ENCODE measurements at regions not wholly inside any gene's neighbourhood (a gene's known extent, or its start where the extent isn't known, plus 50 kb on each side); places are given as distances from the start of the nearest gene placed in this dataset.
A peak's percentile ranks its signal among the peaks of the same experiment; 100 is the strongest.

DNA sequence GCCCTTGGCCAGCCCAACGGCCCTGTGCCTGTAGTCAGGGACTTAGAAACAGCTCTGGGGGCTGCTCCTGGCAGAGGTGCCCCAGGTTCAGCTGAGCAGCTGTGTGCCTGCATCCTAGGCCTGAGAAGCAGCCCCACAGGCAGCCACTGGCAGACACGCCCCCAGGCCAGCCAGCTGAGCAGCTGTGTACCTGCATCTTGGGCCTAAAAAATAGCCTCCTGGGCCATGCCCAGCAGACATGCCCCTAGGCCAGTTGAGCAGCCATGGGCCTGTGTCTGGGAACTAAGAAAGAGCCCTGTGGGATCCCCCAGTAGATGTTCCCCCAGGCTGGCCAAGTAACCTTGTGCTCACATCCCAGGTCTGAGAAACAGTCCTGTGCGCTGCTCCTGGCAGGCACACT lies 64.0 kb downstream of the TBR1 start:
- H3K27ac ChIP-seq = no peak overlapping the region
- DNase-seq (peak in 1 of 2 donors; percentile 39), ATAC-seq (ENCODE audit: low FRiP score in 2 of 2) (peak in 1 of 2 donors; percentile 8)
- no peaks in the 10 kb centered on the region for H3K36me3 ChIP-seq
- no peak for TF ChIP-seq EP300 (IDR thresholded peaks at IDR 0.05)
- TF ChIP-seq POLR2A (IDR thresholded peaks at IDR 0.05) = no peak
- TF ChIP-seq POLR2AphosphoS5 (IDR thresholded peaks at IDR 0.05) = no peak
- TF ChIP-seq, protein P1, sequence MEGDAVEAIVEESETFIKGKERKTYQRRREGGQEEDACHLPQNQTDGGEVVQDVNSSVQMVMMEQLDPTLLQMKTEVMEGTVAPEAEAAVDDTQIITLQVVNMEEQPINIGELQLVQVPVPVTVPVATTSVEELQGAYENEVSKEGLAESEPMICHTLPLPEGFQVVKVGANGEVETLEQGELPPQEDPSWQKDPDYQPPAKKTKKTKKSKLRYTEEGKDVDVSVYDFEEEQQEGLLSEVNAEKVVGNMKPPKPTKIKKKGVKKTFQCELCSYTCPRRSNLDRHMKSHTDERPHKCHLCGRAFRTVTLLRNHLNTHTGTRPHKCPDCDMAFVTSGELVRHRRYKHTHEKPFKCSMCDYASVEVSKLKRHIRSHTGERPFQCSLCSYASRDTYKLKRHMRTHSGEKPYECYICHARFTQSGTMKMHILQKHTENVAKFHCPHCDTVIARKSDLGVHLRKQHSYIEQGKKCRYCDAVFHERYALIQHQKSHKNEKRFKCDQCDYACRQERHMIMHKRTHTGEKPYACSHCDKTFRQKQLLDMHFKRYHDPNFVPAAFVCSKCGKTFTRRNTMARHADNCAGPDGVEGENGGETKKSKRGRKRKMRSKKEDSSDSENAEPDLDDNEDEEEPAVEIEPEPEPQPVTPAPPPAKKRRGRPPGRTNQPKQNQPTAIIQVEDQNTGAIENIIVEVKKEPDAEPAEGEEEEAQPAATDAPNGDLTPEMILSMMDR (IDR thresholded peaks at IDR 0.05) = no peak
- H3K9me3 ChIP-seq = peaks cover 0 to 27% (median 12%) of the 10 kb centered on the region in 4 donors
- no peak overlapping the region for H3K4me3 ChIP-seq
- no peaks in the 10 kb centered on the region for H3K27me3 ChIP-seq
- WGBS, 2 donors = 60 to 74% methylated on average over 1 to 3 of the region's 3 CpGs
- no peaks in the 10 kb centered on the region for H3K4me1 ChIP-seq

DNA sequence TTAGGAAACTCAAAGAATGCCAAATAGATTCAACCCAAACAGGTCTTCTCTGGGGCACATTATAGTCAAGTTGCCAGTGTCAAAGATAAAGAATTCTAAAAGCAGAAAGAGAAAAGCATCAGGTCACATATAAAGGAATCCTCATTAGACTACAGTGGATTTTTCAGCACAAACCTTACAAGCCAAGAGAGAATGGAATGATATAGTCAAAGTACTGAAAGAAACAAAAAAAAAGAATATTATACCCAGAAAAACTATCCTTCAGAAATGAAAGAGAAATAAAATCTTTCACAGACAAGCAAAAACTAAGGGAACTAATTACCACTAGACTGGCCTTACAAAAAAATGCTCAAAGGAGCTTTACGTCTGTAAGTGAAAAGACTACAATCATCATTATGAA lies 65.5 kb downstream of the TBR1 start:
- H3K4me1 ChIP-seq = no peaks in the 10 kb centered on the region
- no peaks in the 10 kb centered on the region for H3K27me3 ChIP-seq
- H3K4me3 ChIP-seq = no peak overlapping the region
- 84 to 94% methylated on average over 1 of the region's 1 CpG for WGBS, 2 donors
- no peaks in the 10 kb centered on the region for H3K36me3 ChIP-seq
- TF ChIP-seq, protein P1 (IDR thresholded peaks at IDR 0.05) = no peak
- peaks cover 0 to 27% (median 12%) of the 10 kb centered on the region in 4 donors for H3K9me3 ChIP-seq
- ATAC-seq (ENCODE audit: low FRiP score in 2 of 2) (no peak), DNase-seq (no peak)
- H3K27ac ChIP-seq = no peak overlapping the region

DNA sequence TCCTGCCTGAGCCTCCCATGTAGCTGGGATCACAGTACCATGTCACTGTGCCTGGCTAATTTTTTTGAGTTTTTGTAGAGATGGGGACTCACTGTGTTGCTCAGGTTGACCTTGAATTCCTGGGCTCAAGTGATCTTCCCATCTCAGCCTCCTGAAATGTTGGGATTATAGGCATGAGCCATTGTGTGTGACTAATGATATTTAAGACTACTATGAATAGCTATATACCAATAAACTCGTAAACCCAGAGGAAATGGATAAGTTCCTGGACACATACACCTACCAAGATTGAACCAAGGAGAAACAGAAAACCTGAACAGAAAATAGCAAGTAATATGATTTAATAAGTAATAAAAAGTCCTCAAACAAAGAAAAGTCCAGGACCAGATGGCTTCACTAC lies 68.0 kb downstream of the TBR1 start:
- H3K36me3 ChIP-seq = no peaks in the 10 kb centered on the region
- no peaks in the 10 kb centered on the region for H3K27me3 ChIP-seq
- peaks cover 0 to 27% (median 12%) of the 10 kb centered on the region in 4 donors for H3K9me3 ChIP-seq
- H3K27ac ChIP-seq = no peak overlapping the region
- H3K4me3 ChIP-seq = no peak overlapping the region
- no peak for DNase-seq
- WGBS, 2 donors = 74 to 82% methylated on average over 1 of the region's 1 CpG
- no peaks in the 10 kb centered on the region for H3K4me1 ChIP-seq
- no peak for ATAC-seq (ENCODE audit: low FRiP score in 2 of 2)
- TF ChIP-seq POLR2A (IDR thresholded peaks at IDR 0.05) (no peak), EP300 (IDR thresholded peaks at IDR 0.05) (no peak), POLR2AphosphoS5 (IDR thresholded peaks at IDR 0.05) (no peak)
- TF ChIP-seq, protein P1 (IDR thresholded peaks at IDR 0.05) = no peak

DNA sequence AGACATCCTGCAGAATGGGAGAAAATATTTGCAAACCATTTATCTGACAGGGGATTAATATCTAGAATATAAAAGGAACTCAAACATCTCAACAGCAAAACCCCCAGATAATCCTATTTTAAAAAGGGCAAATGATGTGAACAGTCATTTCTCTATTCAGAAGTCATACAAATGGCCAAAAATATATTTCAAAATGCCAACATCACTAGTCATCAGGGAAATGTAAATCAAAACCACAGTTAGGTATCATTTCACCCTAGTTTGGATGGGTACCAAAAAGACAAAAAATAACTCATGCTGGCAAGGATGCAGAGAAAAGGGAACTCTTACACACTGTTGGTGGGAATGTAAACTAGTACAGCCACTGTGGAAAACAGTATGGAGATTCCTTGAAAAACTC lies 70.0 kb downstream of the TBR1 start:
- H3K4me3 ChIP-seq = no peak overlapping the region
- no peak for ATAC-seq (ENCODE audit: low FRiP score in 2 of 2)
- no peak for DNase-seq
- no peak overlapping the region for H3K27ac ChIP-seq
- H3K9me3 ChIP-seq = peaks cover 0 to 13% (median 4%) of the 10 kb centered on the region in 4 donors
- no peaks in the 10 kb centered on the region for H3K27me3 ChIP-seq
- no peak for TF ChIP-seq POLR2A (IDR thresholded peaks at IDR 0.05)
- no peak for TF ChIP-seq POLR2AphosphoS5 (IDR thresholded peaks at IDR 0.05)
- TF ChIP-seq, protein P1 (IDR thresholded peaks at IDR 0.05) = no peak
- TF ChIP-seq EP300 (IDR thresholded peaks at IDR 0.05) = no peak
- H3K4me1 ChIP-seq = no peaks in the 10 kb centered on the region
- H3K36me3 ChIP-seq = no peaks in the 10 kb centered on the region

DNA sequence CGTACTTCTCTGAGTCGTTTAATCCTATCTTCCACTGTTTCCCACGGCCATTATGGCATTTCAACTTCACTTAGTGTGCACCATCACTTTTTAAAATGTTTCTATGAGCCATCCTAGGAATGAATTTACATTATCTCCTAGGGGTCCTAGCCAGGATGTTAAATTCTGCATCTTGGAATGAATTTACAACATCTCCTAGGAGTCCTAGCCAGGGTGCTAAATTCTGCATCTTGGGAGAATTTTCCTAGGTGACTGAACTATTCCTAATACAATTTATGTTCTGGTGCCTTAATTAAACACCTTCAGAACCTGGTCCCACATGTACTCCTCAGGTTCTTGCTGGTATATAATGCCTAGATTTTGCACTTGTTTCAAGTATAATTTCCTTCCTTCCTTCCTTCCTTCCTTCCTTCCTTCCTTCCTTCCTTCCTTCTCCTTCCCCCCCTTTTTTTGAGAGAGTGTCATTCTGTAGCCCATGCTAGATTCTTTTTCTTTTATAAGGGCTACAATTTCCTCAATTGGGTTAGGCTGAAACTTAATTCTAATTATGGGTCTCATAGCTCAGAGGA lies 72.1 kb downstream of the TBR1 start:
- Histone ChIP-seq H3K4me3 (no peak overlapping the region), H3K9me3 (no peaks in the 10 kb centered on the region), H3K4me1 (no peaks in the 10 kb centered on the region), H3K36me3 (no peaks in the 10 kb centered on the region), H3K27me3 (no peaks in the 10 kb centered on the region), H3K27ac (no peak overlapping the region)
- TF ChIP-seq, protein P1 (IDR thresholded peaks at IDR 0.05) = no peak
- TF ChIP-seq POLR2AphosphoS5 (IDR thresholded peaks at IDR 0.05) (no peak), POLR2A (IDR thresholded peaks at IDR 0.05) (no peak), EP300 (IDR thresholded peaks at IDR 0.05) (no peak)
- 73 to 92% methylated on average over 3 of the region's 3 CpGs for WGBS, 2 donors
- ATAC-seq (ENCODE audit: low FRiP score in 2 of 2) = no peak
- DNase-seq = no peak
